Panc1 (cell line): ENCODE measurements at regions not wholly inside any gene's neighbourhood (a gene's known extent, or its start where the extent isn't known, plus 50 kb on each side); places are given as distances from the start of the nearest gene placed in this dataset.

Experiments used
- ATAC-seq: fragments of 200-7000 bp; cut with Tn5 transposase; 2 replicates; pipeline ENCODE4 v1.9.1; 2020; ENCODE audit warnings: mild to moderate bottlenecking, moderate library complexity
- BruUV-seq: library from RNA; stranded (reverse); fragments of 400-500 nt; replicated peaks from 2 replicates; lab custom pipeline; 2021; lab: Mats Ljungman, UMichigan
- CTCF ChIA-PET: fragments of 300-600 bp; sonication (Branson Sonifier 250); formaldehyde crosslinking; loops from one replicate; lab custom pipeline; 2022; ENCODE audit warnings: antibody characterized with exemption; lab: Charles Lee
- POLR2A ChIA-PET: fragments of 300-600 bp; sonication (Branson Sonifier 250); formaldehyde crosslinking; loops from one replicate; lab custom pipeline; 2022; ENCODE audit warnings: antibody characterized with exemption; lab: Charles Lee
- DNase-seq: peaks from one replicate; pipeline ENCODE4 v3.0.0-alpha.2; 2010; ENCODE audit warnings: low read depth, low spot score
- H3K27ac ChIP-seq: 2 replicates; pipeline ENCODE4 v1.5.1; 2011; ENCODE audit warnings: mild to moderate bottlenecking, low read length, inconsistent platforms
- H3K27me3 ChIP-seq: fragments of 200-500 bp; sonication (Bioruptor generic); 2 replicates; pipeline ENCODE4 v1.6.0; 2014; ENCODE audit warnings: low read length, inconsistent platforms; ENCODE audit not compliant: control insufficient read depth, insufficient read depth
- H3K36me3 ChIP-seq: fragments of 200-500 bp; sonication (Bioruptor generic); 2 replicates; pipeline ENCODE4 v1.5.1; 2014; ENCODE audit warnings: inconsistent platforms, mild to moderate bottlenecking, low read length, moderate library complexity; ENCODE audit not compliant: control insufficient read depth, insufficient read depth
- H3K4me1 ChIP-seq: 2 replicates; pipeline ENCODE4 v1.5.1; 2011; ENCODE audit warnings: inconsistent platforms, mild to moderate bottlenecking, low read length, moderate library complexity; ENCODE audit not compliant: control insufficient read depth, insufficient read depth
- H3K4me3 ChIP-seq, 2 experiments: 2 replicates each; pipeline ENCODE4 v1.5.1; 2011 to 2012; ENCODE audit warnings: low read depth in 2 of 2, low read length in 2 of 2, mild to moderate bottlenecking in 2 of 2, inconsistent platforms in 1 of 2, moderate library complexity in 1 of 2
- H3K9me3 ChIP-seq: fragments of 200-500 bp; sonication (Bioruptor generic); 2 replicates; pipeline ENCODE4 v1.5.1; 2014; ENCODE audit warnings: low read depth, mild to moderate bottlenecking, inconsistent platforms, low read length, moderate library complexity; ENCODE audit not compliant: control insufficient read depth, insufficient read depth
- POLR2AphosphoS5 ChIP-seq: IDR thresholded peaks from 2 replicates; pipeline ENCODE4 v1.6.1; 2012; ENCODE audit warnings: mild to moderate bottlenecking, low read depth, low read length, moderate library complexity
- SIN3A ChIP-seq: IDR thresholded peaks from 2 replicates; pipeline ENCODE4 v1.6.1; 2012; ENCODE audit warnings: low read depth, mild to moderate bottlenecking, low read length, moderate library complexity, borderline replicate concordance; ENCODE audit not compliant: insufficient read depth
- TCF7L2 ChIP-seq: IDR thresholded peaks from 2 replicates; pipeline ENCODE4 v1.6.1; 2011; ENCODE audit warnings: mild to moderate bottlenecking, low read depth, low read length, inconsistent platforms
- in situ Hi-C: cut with HindIII; loops from 2 replicates; pipeline ENCODE4 v1.10.0; 2016; ENCODE audit warnings: low sequenced_read_pairs, low pct_unique_long_range_greater_than_20kb
- intact Hi-C: fragments of 100-400 bp; cut with micrococcal nuclease; formaldehyde crosslinking; loops from one replicate; pipeline ENCODE4 v1.10.0; 2022; ENCODE audit not compliant: unreplicated experiment
- TF ChIP-seq, protein P1 (sequence below): fragments of 450-650 bp; IDR thresholded peaks from 2 replicates; pipeline ENCODE4 v1.5.1; 2017; ENCODE audit warnings: mild to moderate bottlenecking
- TF ChIP-seq, protein P2 (sequence below), 2 experiments: IDR thresholded peaks; 2 replicates each; pipeline ENCODE4 v1.6.1; 2011 to 2012; ENCODE audit warnings: low read depth in 2 of 2, control low read depth in 1 of 2, low read length in 1 of 2, mild to moderate bottlenecking in 1 of 2, moderate library complexity in 1 of 2; ENCODE audit not compliant: insufficient read depth in 1 of 2

DNA sequence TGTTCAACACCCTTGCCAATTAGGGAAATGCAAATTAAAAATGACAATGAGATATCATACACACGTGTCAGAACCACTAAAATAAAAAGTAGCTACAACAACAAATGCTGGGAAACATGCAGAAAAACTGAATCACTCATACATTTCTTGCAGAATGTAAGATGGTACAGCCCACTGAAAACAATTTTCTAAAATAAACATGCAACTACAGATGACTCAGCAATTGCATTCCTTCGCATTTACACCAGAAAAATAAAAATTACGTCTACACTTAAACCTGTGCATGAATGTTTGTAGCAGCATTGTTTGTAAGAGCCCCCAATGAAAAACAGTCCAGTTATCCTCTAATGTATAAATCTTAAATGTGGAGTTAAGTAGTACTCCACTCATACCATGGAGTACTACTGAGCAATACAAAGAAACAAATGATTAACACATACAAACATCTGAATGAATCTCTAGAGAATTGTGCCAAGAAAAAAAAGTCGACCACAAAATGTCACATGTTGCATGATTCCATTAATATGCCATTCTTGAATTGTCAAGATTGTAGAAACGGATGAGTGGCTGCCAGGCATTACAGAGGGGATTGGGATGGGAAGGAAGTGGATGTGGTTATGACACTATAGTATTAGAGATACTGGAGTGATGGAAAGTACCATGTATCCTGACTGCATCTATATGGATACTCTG lies 134.6 kb upstream of the NPSR1 start:
- H3K27me3 ChIP-seq: no peaks in the 10 kb centered on the region
- in situ Hi-C loops: no loop called here
- ATAC-seq: no peak

DNA sequence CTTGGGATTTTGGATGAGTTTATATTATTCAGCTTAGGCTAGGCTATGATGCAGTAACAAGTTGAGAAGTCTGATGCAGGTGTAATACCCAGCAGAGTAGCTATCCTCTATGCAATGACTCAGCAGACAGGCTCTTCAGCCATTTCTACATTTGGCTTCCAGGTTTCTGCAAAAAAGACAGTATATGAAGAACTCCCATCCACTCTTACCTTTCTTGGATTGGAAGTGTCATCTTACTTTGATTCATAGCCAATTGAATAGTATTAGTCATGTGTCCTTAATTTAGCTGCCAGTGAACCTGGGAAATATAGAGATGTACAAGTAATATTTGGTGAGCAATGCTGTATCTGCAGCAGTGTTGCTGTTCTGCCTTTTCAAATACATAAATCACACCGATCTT lies 127.8 kb upstream of the NPSR1 start:
- no peaks in the 10 kb centered on the region for H3K36me3 ChIP-seq
- ChIA-PET POLR2A (no interaction called here), CTCF (no interaction called here)
- in situ Hi-C loops: no loop called here
- TF ChIP-seq, protein P1, sequence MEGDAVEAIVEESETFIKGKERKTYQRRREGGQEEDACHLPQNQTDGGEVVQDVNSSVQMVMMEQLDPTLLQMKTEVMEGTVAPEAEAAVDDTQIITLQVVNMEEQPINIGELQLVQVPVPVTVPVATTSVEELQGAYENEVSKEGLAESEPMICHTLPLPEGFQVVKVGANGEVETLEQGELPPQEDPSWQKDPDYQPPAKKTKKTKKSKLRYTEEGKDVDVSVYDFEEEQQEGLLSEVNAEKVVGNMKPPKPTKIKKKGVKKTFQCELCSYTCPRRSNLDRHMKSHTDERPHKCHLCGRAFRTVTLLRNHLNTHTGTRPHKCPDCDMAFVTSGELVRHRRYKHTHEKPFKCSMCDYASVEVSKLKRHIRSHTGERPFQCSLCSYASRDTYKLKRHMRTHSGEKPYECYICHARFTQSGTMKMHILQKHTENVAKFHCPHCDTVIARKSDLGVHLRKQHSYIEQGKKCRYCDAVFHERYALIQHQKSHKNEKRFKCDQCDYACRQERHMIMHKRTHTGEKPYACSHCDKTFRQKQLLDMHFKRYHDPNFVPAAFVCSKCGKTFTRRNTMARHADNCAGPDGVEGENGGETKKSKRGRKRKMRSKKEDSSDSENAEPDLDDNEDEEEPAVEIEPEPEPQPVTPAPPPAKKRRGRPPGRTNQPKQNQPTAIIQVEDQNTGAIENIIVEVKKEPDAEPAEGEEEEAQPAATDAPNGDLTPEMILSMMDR: no peak
- TF ChIP-seq POLR2AphosphoS5: no peak
- TF ChIP-seq SIN3A: no peak
- TF ChIP-seq, protein P2, sequence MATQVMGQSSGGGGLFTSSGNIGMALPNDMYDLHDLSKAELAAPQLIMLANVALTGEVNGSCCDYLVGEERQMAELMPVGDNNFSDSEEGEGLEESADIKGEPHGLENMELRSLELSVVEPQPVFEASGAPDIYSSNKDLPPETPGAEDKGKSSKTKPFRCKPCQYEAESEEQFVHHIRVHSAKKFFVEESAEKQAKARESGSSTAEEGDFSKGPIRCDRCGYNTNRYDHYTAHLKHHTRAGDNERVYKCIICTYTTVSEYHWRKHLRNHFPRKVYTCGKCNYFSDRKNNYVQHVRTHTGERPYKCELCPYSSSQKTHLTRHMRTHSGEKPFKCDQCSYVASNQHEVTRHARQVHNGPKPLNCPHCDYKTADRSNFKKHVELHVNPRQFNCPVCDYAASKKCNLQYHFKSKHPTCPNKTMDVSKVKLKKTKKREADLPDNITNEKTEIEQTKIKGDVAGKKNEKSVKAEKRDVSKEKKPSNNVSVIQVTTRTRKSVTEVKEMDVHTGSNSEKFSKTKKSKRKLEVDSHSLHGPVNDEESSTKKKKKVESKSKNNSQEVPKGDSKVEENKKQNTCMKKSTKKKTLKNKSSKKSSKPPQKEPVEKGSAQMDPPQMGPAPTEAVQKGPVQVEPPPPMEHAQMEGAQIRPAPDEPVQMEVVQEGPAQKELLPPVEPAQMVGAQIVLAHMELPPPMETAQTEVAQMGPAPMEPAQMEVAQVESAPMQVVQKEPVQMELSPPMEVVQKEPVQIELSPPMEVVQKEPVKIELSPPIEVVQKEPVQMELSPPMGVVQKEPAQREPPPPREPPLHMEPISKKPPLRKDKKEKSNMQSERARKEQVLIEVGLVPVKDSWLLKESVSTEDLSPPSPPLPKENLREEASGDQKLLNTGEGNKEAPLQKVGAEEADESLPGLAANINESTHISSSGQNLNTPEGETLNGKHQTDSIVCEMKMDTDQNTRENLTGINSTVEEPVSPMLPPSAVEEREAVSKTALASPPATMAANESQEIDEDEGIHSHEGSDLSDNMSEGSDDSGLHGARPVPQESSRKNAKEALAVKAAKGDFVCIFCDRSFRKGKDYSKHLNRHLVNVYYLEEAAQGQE (IDR thresholded peaks at IDR 0.05; ENCODE audit: insufficient read depth in 1 of 2, low read depth in 2 of 2, low read length in 1 of 2): no peak
- TF ChIP-seq TCF7L2: no peak
- H3K4me1 ChIP-seq: no peaks in the 10 kb centered on the region
- H3K9me3 ChIP-seq: no peaks in the 10 kb centered on the region
- ATAC-seq (no peak), DNase-seq (no peak)
- no peaks in the 10 kb centered on the region for H3K27me3 ChIP-seq
- H3K4me3 ChIP-seq: no peak overlapping the region
- intact Hi-C loops: no loop called here
- no peak overlapping the region for H3K27ac ChIP-seq
- BruUV-seq: no TSS peak

More for the DNA sequence above, 134.6 kb upstream of the NPSR1 start:
- DNase-seq: no peak
- no peaks in the 10 kb centered on the region for H3K4me1 ChIP-seq
- no peak overlapping the region for H3K27ac ChIP-seq
- ChIA-PET CTCF (no interaction called here), POLR2A (no interaction called here)
- intact Hi-C loops: no loop called here
- TF ChIP-seq TCF7L2: no peak
- TF ChIP-seq, protein P2 (IDR thresholded peaks at IDR 0.05; ENCODE audit: insufficient read depth in 1 of 2, low read depth in 2 of 2, low read length in 1 of 2): no peak
- TF ChIP-seq SIN3A: no peak
- TF ChIP-seq, protein P1: no peak
- TF ChIP-seq POLR2AphosphoS5: no peak
- no peaks in the 10 kb centered on the region for H3K9me3 ChIP-seq
- no peaks in the 10 kb centered on the region for H3K36me3 ChIP-seq
- no TSS peak for BruUV-seq
- H3K4me3 ChIP-seq: no peak overlapping the region
